ENCODE measurements at regions not wholly inside any gene's neighbourhood (a gene's known extent, or its start where the extent isn't known, plus 50 kb on each side); places are given as distances from the start of the nearest gene placed in this dataset.
"Not testable (repeated sequence)": the region's sequence is repeated elsewhere in the genome, so short reads cannot be mapped to it uniquely, and the experiment has no call there.

- H3K4me1 ChIP-seq (ENCODE audit: control insufficient read depth, insufficient read depth, low read length): no peaks in the 10 kb centered on the region
- no peaks in the 10 kb centered on the region for H3K27me3 ChIP-seq (ENCODE audit: control insufficient read depth, insufficient read depth, low read length)
- no peak for DNase-seq (ENCODE audit: low read depth, low spot score)
- no CpG with 5 or more reads among the region's 37 CpGs for WGBS (ENCODE audit: insufficient coverage, insufficient read length)
- no peaks in the 10 kb centered on the region for H3K36me3 ChIP-seq (ENCODE audit: control insufficient read depth, insufficient read depth, low read length)
- H3K4me3 ChIP-seq (ENCODE audit: low read length): peak overlapping the region; percentile 21; the same call in 1 of the 2 replicates
- no peaks in the 10 kb centered on the region for H3K9me3 ChIP-seq (ENCODE audit: control insufficient read depth, insufficient read depth, low read length)
- H3K27ac ChIP-seq (ENCODE audit: low read length): no peak overlapping the region
Measured at GRCh38 chr10:31133792-31134310, 102.2 kb upstream of the ZNF438 start.

GRCh38 chr10:31134311-31134952, 102.8 kb upstream of the ZNF438 start:
- DNase-seq (ENCODE audit: low read depth, low spot score): no peak
- WGBS (ENCODE audit: insufficient coverage, insufficient read length): no CpG with 5 or more reads among the region's 24 CpGs
- Histone ChIP-seq H3K27me3 (ENCODE audit: control insufficient read depth, insufficient read depth, low read length) (no peaks in the 10 kb centered on the region), H3K9me3 (ENCODE audit: control insufficient read depth, insufficient read depth, low read length) (no peaks in the 10 kb centered on the region), H3K27ac (ENCODE audit: low read length) (no peak overlapping the region), H3K36me3 (ENCODE audit: control insufficient read depth, insufficient read depth, low read length) (no peaks in the 10 kb centered on the region), H3K4me1 (ENCODE audit: control insufficient read depth, insufficient read depth, low read length) (no peaks in the 10 kb centered on the region), H3K4me3 (ENCODE audit: low read length) (peak overlapping the region; percentile 18; the same call in 1 of the 2 replicates)

GRCh38 chr10:31135171-31135570, 103.5 kb upstream of the ZNF438 start:
- DNase-seq (ENCODE audit: low read depth, low spot score): no peak
- Histone ChIP-seq H3K4me3 (ENCODE audit: low read length) (no peak overlapping the region), H3K9me3 (ENCODE audit: control insufficient read depth, insufficient read depth, low read length) (no peaks in the 10 kb centered on the region), H3K4me1 (ENCODE audit: control insufficient read depth, insufficient read depth, low read length) (no peaks in the 10 kb centered on the region), H3K27ac (ENCODE audit: low read length) (no peak overlapping the region), H3K27me3 (ENCODE audit: control insufficient read depth, insufficient read depth, low read length) (no peaks in the 10 kb centered on the region), H3K36me3 (ENCODE audit: control insufficient read depth, insufficient read depth, low read length) (no peaks in the 10 kb centered on the region)
- WGBS (ENCODE audit: insufficient coverage, insufficient read length): no CpG with 5 or more reads among the region's 6 CpGs

- not testable (repeated sequence) for H3K4me1 ChIP-seq (ENCODE audit: control insufficient read depth, insufficient read depth, low read length); H3K4me3 ChIP-seq (ENCODE audit: low read length); H3K36me3 ChIP-seq (ENCODE audit: control insufficient read depth, insufficient read depth, low read length); H3K27me3 ChIP-seq (ENCODE audit: control insufficient read depth, insufficient read depth, low read length); DNase-seq (ENCODE audit: low read depth, low spot score); H3K9me3 ChIP-seq (ENCODE audit: control insufficient read depth, insufficient read depth, low read length); H3K27ac ChIP-seq (ENCODE audit: low read length)
- no CpG with 5 or more reads among the region's 8 CpGs for WGBS (ENCODE audit: insufficient coverage, insufficient read length)
Measured at GRCh38 chr10:31135791-31136190, 104.1 kb upstream of the ZNF438 start.

GRCh38 chr10:31136386-31136785, 104.7 kb upstream of the ZNF438 start:
- no peaks in the 10 kb centered on the region for H3K27me3 ChIP-seq (ENCODE audit: control insufficient read depth, insufficient read depth, low read length)
- no peak overlapping the region for H3K27ac ChIP-seq (ENCODE audit: low read length)
- H3K4me1 ChIP-seq (ENCODE audit: control insufficient read depth, insufficient read depth, low read length): no peaks in the 10 kb centered on the region
- no peaks in the 10 kb centered on the region for H3K36me3 ChIP-seq (ENCODE audit: control insufficient read depth, insufficient read depth, low read length)
- H3K4me3 ChIP-seq (ENCODE audit: low read length): no peak overlapping the region
- no CpG with 5 or more reads among the region's 4 CpGs for WGBS (ENCODE audit: insufficient coverage, insufficient read length)
- no peak for DNase-seq (ENCODE audit: low read depth, low spot score)
- no peaks in the 10 kb centered on the region for H3K9me3 ChIP-seq (ENCODE audit: control insufficient read depth, insufficient read depth, low read length)

GRCh38 chr10:31136930-31137885, 105.5 kb upstream of the ZNF438 start:
- H3K4me1 ChIP-seq (ENCODE audit: control insufficient read depth, insufficient read depth, low read length): no peaks in the 10 kb centered on the region
- no CpG with 5 or more reads among the region's 9 CpGs for WGBS (ENCODE audit: insufficient coverage, insufficient read length)

GRCh38 chr10:31138026-31138553, 106.4 kb upstream of the ZNF438 start:
- H3K27ac ChIP-seq (ENCODE audit: low read length): no peak overlapping the region
- H3K4me3 ChIP-seq (ENCODE audit: low read length): no peak overlapping the region
- no peaks in the 10 kb centered on the region for H3K36me3 ChIP-seq (ENCODE audit: control insufficient read depth, insufficient read depth, low read length)
- WGBS (ENCODE audit: insufficient coverage, insufficient read length): no CpG with 5 or more reads among the region's 3 CpGs
- no peaks in the 10 kb centered on the region for H3K9me3 ChIP-seq (ENCODE audit: control insufficient read depth, insufficient read depth, low read length)
- no peaks in the 10 kb centered on the region for H3K4me1 ChIP-seq (ENCODE audit: control insufficient read depth, insufficient read depth, low read length)
- DNase-seq (ENCODE audit: low read depth, low spot score): no peak
- no peaks in the 10 kb centered on the region for H3K27me3 ChIP-seq (ENCODE audit: control insufficient read depth, insufficient read depth, low read length)

More at GRCh38 chr10:31136930-31137885, 105.5 kb upstream of the ZNF438 start:
- H3K27me3 ChIP-seq (ENCODE audit: control insufficient read depth, insufficient read depth, low read length): no peaks in the 10 kb centered on the region
- DNase-seq (ENCODE audit: low read depth, low spot score): no peak
- no peaks in the 10 kb centered on the region for H3K36me3 ChIP-seq (ENCODE audit: control insufficient read depth, insufficient read depth, low read length)
- no peak overlapping the region for H3K4me3 ChIP-seq (ENCODE audit: low read length)
- no peaks in the 10 kb centered on the region for H3K9me3 ChIP-seq (ENCODE audit: control insufficient read depth, insufficient read depth, low read length)
- H3K27ac ChIP-seq (ENCODE audit: low read length): no peak overlapping the region

- H3K9me3 ChIP-seq (ENCODE audit: control insufficient read depth, insufficient read depth, low read length): no peaks in the 10 kb centered on the region
- H3K27me3 ChIP-seq (ENCODE audit: control insufficient read depth, insufficient read depth, low read length): no peaks in the 10 kb centered on the region
- no peaks in the 10 kb centered on the region for H3K36me3 ChIP-seq (ENCODE audit: control insufficient read depth, insufficient read depth, low read length)
- DNase-seq (ENCODE audit: low read depth, low spot score): no peak
- no peaks in the 10 kb centered on the region for H3K4me1 ChIP-seq (ENCODE audit: control insufficient read depth, insufficient read depth, low read length)
- H3K4me3 ChIP-seq (ENCODE audit: low read length): no peak overlapping the region
- 100% methylated on average over 2 of the region's 6 CpGs for WGBS (ENCODE audit: insufficient coverage, insufficient read length)
- H3K27ac ChIP-seq (ENCODE audit: low read length): no peak overlapping the region
Measured at GRCh38 chr10:31139497-31139896, 107.8 kb upstream of the ZNF438 start.

- Histone ChIP-seq H3K36me3 (ENCODE audit: control insufficient read depth, insufficient read depth, low read length) (no peaks in the 10 kb centered on the region), H3K27me3 (ENCODE audit: control insufficient read depth, insufficient read depth, low read length) (no peaks in the 10 kb centered on the region), H3K4me3 (ENCODE audit: low read length) (no peak overlapping the region), H3K9me3 (ENCODE audit: control insufficient read depth, insufficient read depth, low read length) (no peaks in the 10 kb centered on the region), H3K27ac (ENCODE audit: low read length) (no peak overlapping the region), H3K4me1 (ENCODE audit: control insufficient read depth, insufficient read depth, low read length) (no peaks in the 10 kb centered on the region)
- no CpG with 5 or more reads among the region's 1 CpG for WGBS (ENCODE audit: insufficient coverage, insufficient read length)
- no peak for DNase-seq (ENCODE audit: low read depth, low spot score)
Measured at GRCh38 chr10:31140716-31141115, 109.1 kb upstream of the ZNF438 start.

GRCh38 chr10:31142026-31142425, 110.4 kb upstream of the ZNF438 start:
- WGBS (ENCODE audit: insufficient coverage, insufficient read length): no CpG with 5 or more reads among the region's 5 CpGs
- Histone ChIP-seq H3K4me3 (ENCODE audit: low read length) (no peak overlapping the region), H3K9me3 (ENCODE audit: control insufficient read depth, insufficient read depth, low read length) (no peaks in the 10 kb centered on the region), H3K27me3 (ENCODE audit: control insufficient read depth, insufficient read depth, low read length) (no peaks in the 10 kb centered on the region; the same call in 1 of the 2 replicates), H3K4me1 (ENCODE audit: control insufficient read depth, insufficient read depth, low read length) (no peaks in the 10 kb centered on the region), H3K36me3 (ENCODE audit: control insufficient read depth, insufficient read depth, low read length) (no peaks in the 10 kb centered on the region), H3K27ac (ENCODE audit: low read length) (no peak overlapping the region)
- no peak for DNase-seq (ENCODE audit: low read depth, low spot score)
